OCI-LY7 (cell line): ENCODE measurements at regions not wholly inside any gene's neighbourhood (a gene's known extent, or its start where the extent isn't known, plus 50 kb on each side); places are given as distances from the start of the nearest gene placed in this dataset.

Experiments
- BruUV-seq: library from RNA; stranded (reverse); fragments of 400-500 nt; replicated peaks from 2 replicates; lab custom pipeline; 2021; lab: Mats Ljungman, UMichigan
- CTCF ChIA-PET: fragments of 300-600 bp; sonication (Branson Sonifier 250); formaldehyde crosslinking; loops from one replicate; lab custom pipeline; 2022; ENCODE audit warnings: antibody characterized with exemption; ENCODE audit not compliant: unreplicated experiment; lab: Charles Lee
- POLR2A ChIA-PET: fragments of 300-600 bp; sonication (Branson Sonifier 250); formaldehyde crosslinking; loops from one replicate; lab custom pipeline; 2022; ENCODE audit warnings: antibody characterized with exemption; lab: Charles Lee
- DNase-seq: peaks from one replicate; pipeline ENCODE4 v3.0.0-alpha.2; 2015; ENCODE audit warnings: low spot score
- H2AFZ ChIP-seq: fragments of 200-600 bp; sonication (generic), shearing (Covaris generic); 2 replicates; pipeline ENCODE4 v1.6.1; 2014; ENCODE audit warnings: mild to moderate bottlenecking, antibody characterized with exemption, low read length, moderate library complexity
- H3K27ac ChIP-seq: fragments of 200-600 bp; sonication (generic); 2 replicates; pipeline ENCODE4 v1.5.1; 2014; ENCODE audit warnings: mixed run types, low read depth, mild to moderate bottlenecking, moderate library complexity, low read length, inconsistent platforms; ENCODE audit not compliant: poor library complexity, severe bottlenecking
- H3K36me3 ChIP-seq: fragments of 200-600 bp; sonication (generic); 2 replicates; pipeline ENCODE4 v1.6.1; 2014; ENCODE audit warnings: mild to moderate bottlenecking, antibody characterized with exemption, low read length, moderate library complexity, mixed read lengths; ENCODE audit not compliant: insufficient read depth
- H3K4me1 ChIP-seq: fragments of 200-600 bp; sonication (generic); 2 replicates; pipeline ENCODE4 v1.5.1; 2014; ENCODE audit warnings: mild to moderate bottlenecking, low read length; ENCODE audit not compliant: insufficient read depth, poor library complexity, severe bottlenecking
- H3K4me2 ChIP-seq: fragments of 200-600 bp; sonication (generic); 2 replicates; pipeline ENCODE4 v1.6.1; 2014; ENCODE audit warnings: mild to moderate bottlenecking, low read length
- H3K4me3 ChIP-seq: fragments of 200-600 bp; sonication (generic); 2 replicates; pipeline ENCODE4 v1.5.1; 2014; ENCODE audit warnings: mild to moderate bottlenecking, low read depth, low read length; ENCODE audit not compliant: poor library complexity, severe bottlenecking
- H3K79me2 ChIP-seq: fragments of 200-600 bp; sonication (generic); 2 replicates; pipeline ENCODE4 v1.6.1; 2016; ENCODE audit warnings: low read depth, mild to moderate bottlenecking, low read length, moderate library complexity, mixed read lengths; ENCODE audit not compliant: insufficient read depth
- H3K9me2 ChIP-seq: fragments of 200-600 bp; sonication (generic); 2 replicates; pipeline ENCODE4 v1.6.1; 2016; ENCODE audit warnings: mild to moderate bottlenecking, low read length, mixed read lengths; ENCODE audit not compliant: insufficient read depth
- H3K9me3 ChIP-seq: fragments of 200-600 bp; sonication (generic); 2 replicates; pipeline ENCODE4 v1.6.1; 2014; ENCODE audit warnings: mild to moderate bottlenecking, mixed run types, low read length, mixed read lengths
- H4K20me1 ChIP-seq: fragments of 200-600 bp; sonication (generic); 2 replicates; pipeline ENCODE4 v1.6.1; 2014; ENCODE audit warnings: mild to moderate bottlenecking, antibody characterized with exemption, low read length, moderate library complexity, mixed read lengths; ENCODE audit not compliant: insufficient read depth
- CTCF ChIP-seq: fragments of 200-600 bp; sonication (generic); conservative IDR thresholded peaks from 2 replicates; pipeline ENCODE4 v1.5.1; 2014; ENCODE audit warnings: mild to moderate bottlenecking, antibody characterized with exemption, low read length, moderate library complexity, mixed read lengths
- EZH2phosphoT487 ChIP-seq: fragments of 200-600 bp; sonication (generic); IDR thresholded peaks from 2 replicates; pipeline ENCODE4 v1.6.1; 2018; ENCODE audit warnings: low read depth, borderline replicate concordance, mild to moderate bottlenecking, mixed run types, antibody characterized with exemption, low read length, moderate library complexity, mixed read lengths
- intact Hi-C: fragments of 100-400 bp; cut with micrococcal nuclease; formaldehyde crosslinking; loops from one replicate; pipeline ENCODE4 v1.10.0; 2022; ENCODE audit not compliant: unreplicated experiment

- Histone ChIP-seq H3K79me2 (no peaks in the 10 kb centered on the region), H4K20me1 (no peaks in the 10 kb centered on the region), H2AFZ (no peak overlapping the region), H3K9me2 (no peaks in the 10 kb centered on the region), H3K4me2 (no peak overlapping the region), H3K36me3 (no peaks in the 10 kb centered on the region), H3K4me3 (no peak overlapping the region), H3K27ac (no peak overlapping the region), H3K4me1 (peaks cover 6% of the 10 kb centered on the region), H3K9me3 (no peaks in the 10 kb centered on the region)
- intact Hi-C loops, result no loop called here
- POLR2A ChIA-PET, result interaction anchor here (0.6 to 2.0 kb wide), 3 partner anchors 16 to 479 kb away, joined by 3 to 6 read pairs (median 4); no protein-coding TSS in a partner anchor
- CTCF ChIA-PET, result interaction anchor here (1.0 kb wide), 1 partner anchor 57 kb away, joined by 3 read pairs; no protein-coding TSS in a partner anchor
- TF ChIP-seq CTCF (no peak), EZH2phosphoT487 (no peak)
- no peak for DNase-seq
- no TSS peak for BruUV-seq
Observed at GRCh38 chr3:31247850-31248562, 284.7 kb upstream of the STT3B start.

DNA sequence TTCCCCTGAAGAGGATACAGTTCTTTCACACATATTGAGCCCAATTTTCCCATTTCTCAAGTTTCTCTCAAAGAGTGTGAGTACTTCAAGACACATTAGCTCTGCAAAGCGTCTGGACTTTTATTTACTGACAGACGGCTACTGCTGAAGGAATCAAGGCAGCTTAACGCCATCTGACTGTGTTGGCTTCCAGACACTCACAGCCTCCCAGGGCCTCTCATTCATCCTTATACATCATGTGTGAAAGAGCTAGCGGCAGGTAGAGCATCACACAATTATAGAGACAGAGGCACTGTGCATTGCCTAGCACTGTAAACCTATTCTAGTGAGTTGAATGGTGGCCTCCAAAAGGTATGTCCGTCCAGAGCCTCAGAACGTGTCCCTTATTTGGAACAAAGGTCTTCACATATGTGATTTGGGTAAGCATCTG lies 284.1 kb upstream of the STT3B start:
- H3K36me3 ChIP-seq, result no peaks in the 10 kb centered on the region
- H3K4me3 ChIP-seq, result no peak overlapping the region
- H3K4me1 ChIP-seq, result peaks cover 6% of the 10 kb centered on the region
- intact Hi-C loops, result no loop called here
- no peaks in the 10 kb centered on the region for H3K79me2 ChIP-seq
- no peak overlapping the region for H3K4me2 ChIP-seq
- ChIA-PET CTCF (no interaction called here), POLR2A (interaction anchor here (1.0 to 2.0 kb wide), 3 partner anchors 9 to 22 kb away, joined by 3 to 6 read pairs (median 4); no protein-coding TSS in a partner anchor)
- TF ChIP-seq EZH2phosphoT487 (no peak), CTCF (no peak)
- H3K9me2 ChIP-seq, result no peaks in the 10 kb centered on the region
- no peaks in the 10 kb centered on the region for H4K20me1 ChIP-seq
- H2AFZ ChIP-seq, result no peak overlapping the region
- no peaks in the 10 kb centered on the region for H3K9me3 ChIP-seq
- DNase-seq, result no peak
- BruUV-seq, result no TSS peak
- H3K27ac ChIP-seq, result no peak overlapping the region

- no peak overlapping the region for H3K4me3 ChIP-seq
Observed at GRCh38 chr3:31249545-31249944, 283.2 kb upstream of the STT3B start.

More at GRCh38 chr3:31249545-31249944, 283.2 kb upstream of the STT3B start:
- Histone ChIP-seq H3K79me2 (no peaks in the 10 kb centered on the region), H3K9me2 (no peaks in the 10 kb centered on the region), H3K27ac (no peak overlapping the region), H3K4me1 (peaks cover 6% of the 10 kb centered on the region), H2AFZ (no peak overlapping the region), H3K9me3 (no peaks in the 10 kb centered on the region), H4K20me1 (no peaks in the 10 kb centered on the region), H3K4me2 (no peak overlapping the region), H3K36me3 (no peaks in the 10 kb centered on the region)
- DNase-seq, result no peak
- TF ChIP-seq CTCF, result no peak
- intact Hi-C loops, result no loop called here
- no TSS peak for BruUV-seq
- CTCF ChIA-PET, result no interaction called here
- POLR2A ChIA-PET, result interaction anchor here (0.8 to 1.0 kb wide), 2 partner anchors 10 to 14 kb away, joined by 3 read pairs; no protein-coding TSS in a partner anchor
